Esophagus squamous epithelium (tissue), 5 donors: ENCODE measurements at regions not wholly inside any gene's neighbourhood (a gene's known extent, or its start where the extent isn't known, plus 50 kb on each side); places are given as distances from the start of the nearest gene placed in this dataset.

ENCODE experiments used
- DNase-seq: peaks from one replicate; lab custom pipeline; 2025; lab: John Stamatoyannopoulos, UW
- H3K27ac ChIP-seq, 4 donors: fragments of 200-600 bp; sonication (generic); one replicate each; pipeline ENCODE4 v1.5.1; 2016 to 2019; ENCODE audit warnings: mild to moderate bottlenecking in 1 of 4
- H3K27me3 ChIP-seq, 4 donors: fragments of 200-600 bp; sonication (generic); 1 replicate in 3 of 4; 2 replicates in 1 of 4; pipeline versions ENCODE4 v1.5.1 to v1.6.0; 2017 to 2021; ENCODE audit warnings: antibody characterized with exemption in 1 of 4
- H3K36me3 ChIP-seq, 3 donors: fragments of 200-600 bp; sonication (generic); one replicate each; pipeline ENCODE4 v1.5.1; 2016 to 2019
- H3K4me1 ChIP-seq, 3 donors: fragments of 200-600 bp; sonication (generic); one replicate each; pipeline ENCODE4 v1.5.1; 2017 to 2019
- H3K4me3 ChIP-seq, 4 donors: fragments of 200-600 bp; sonication (generic); 1 replicate in 3 of 4; 2 replicates in 1 of 4; pipeline ENCODE4 v1.5.1; 2016 to 2019; ENCODE audit warnings: mild to moderate bottlenecking in 2 of 4, moderate library complexity in 1 of 4
- H3K9me3 ChIP-seq, 3 donors: fragments of 200-600 bp; sonication (generic); one replicate each; pipeline ENCODE4 v1.5.1; 2016 to 2019
- POLR2A ChIP-seq, 4 donors: fragments of 450-650 bp; IDR thresholded peaks; one replicate each; pipeline ENCODE4 v1.6.1; 2017; ENCODE audit warnings: antibody characterized with exemption in 4 of 4, mild to moderate bottlenecking in 4 of 4, moderate library complexity in 3 of 4
- WGBS, 2 donors: methylation state at CpG; one replicate each; pipeline ENCODE4 v1.1.5; 2018; 5-methylcytosine and 5-hydroxymethylcytosine counted together
- intact Hi-C: fragments of 100-400 bp; cut with DNase I; formaldehyde crosslinking; loops from one replicate; pipeline ENCODE4 v1.15.0; 2022
- TF ChIP-seq, protein P1 (sequence below), 6 experiments: fragments of 450-650 bp in 4 of 6; fragments of 200-600 bp in 2 of 6; sonication (generic) in 2 of 6; IDR thresholded peaks; one replicate each; pipeline ENCODE4 v1.5.1; 2016 to 2019; ENCODE audit warnings: antibody characterized with exemption in 6 of 6, mild to moderate bottlenecking in 4 of 6, moderate library complexity in 4 of 6
- donor health status: DM: yes; HTN: yes; CAD: no.

DNA sequence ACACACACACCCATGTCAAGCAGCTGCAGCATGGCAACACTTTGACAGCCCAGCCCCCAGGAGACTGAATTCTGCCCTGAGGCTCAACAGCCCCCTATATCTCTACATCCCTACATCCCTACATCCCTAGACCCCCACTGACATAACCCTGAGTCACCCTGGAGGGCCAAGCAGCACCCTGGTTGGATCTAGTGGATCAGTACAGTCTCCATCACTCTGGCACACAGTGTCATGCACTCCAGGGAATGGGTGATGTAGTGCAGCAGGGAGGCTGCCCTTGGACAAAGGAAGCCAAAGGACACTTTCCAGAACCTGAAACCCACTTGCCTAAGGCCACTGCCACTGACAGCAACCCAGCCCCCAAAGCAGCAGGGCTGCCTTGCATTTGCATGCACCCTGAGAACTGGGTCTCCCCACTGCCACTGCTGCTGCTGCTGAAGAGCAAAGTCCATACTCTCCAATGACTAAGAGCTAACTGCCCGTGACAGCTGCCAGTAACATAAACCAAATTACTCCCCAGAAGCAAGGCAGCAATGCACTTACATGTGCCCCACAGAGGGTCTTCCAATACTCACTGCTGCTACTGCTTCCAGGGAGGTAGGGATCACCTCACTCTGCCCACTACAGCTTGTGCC is 681.6 kb upstream of the KLHL29 start:
- TF ChIP-seq POLR2A (IDR thresholded peaks at IDR 0.05) = no peak
- TF ChIP-seq, protein P1, sequence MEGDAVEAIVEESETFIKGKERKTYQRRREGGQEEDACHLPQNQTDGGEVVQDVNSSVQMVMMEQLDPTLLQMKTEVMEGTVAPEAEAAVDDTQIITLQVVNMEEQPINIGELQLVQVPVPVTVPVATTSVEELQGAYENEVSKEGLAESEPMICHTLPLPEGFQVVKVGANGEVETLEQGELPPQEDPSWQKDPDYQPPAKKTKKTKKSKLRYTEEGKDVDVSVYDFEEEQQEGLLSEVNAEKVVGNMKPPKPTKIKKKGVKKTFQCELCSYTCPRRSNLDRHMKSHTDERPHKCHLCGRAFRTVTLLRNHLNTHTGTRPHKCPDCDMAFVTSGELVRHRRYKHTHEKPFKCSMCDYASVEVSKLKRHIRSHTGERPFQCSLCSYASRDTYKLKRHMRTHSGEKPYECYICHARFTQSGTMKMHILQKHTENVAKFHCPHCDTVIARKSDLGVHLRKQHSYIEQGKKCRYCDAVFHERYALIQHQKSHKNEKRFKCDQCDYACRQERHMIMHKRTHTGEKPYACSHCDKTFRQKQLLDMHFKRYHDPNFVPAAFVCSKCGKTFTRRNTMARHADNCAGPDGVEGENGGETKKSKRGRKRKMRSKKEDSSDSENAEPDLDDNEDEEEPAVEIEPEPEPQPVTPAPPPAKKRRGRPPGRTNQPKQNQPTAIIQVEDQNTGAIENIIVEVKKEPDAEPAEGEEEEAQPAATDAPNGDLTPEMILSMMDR (IDR thresholded peaks at IDR 0.05) = no peak
- DNase-seq = no peak
- no peak overlapping the region for H3K27ac ChIP-seq
- no peaks in the 10 kb centered on the region for H3K36me3 ChIP-seq
- no peaks in the 10 kb centered on the region for H3K27me3 ChIP-seq
- 67% methylated on average over 1 of the region's 1 CpG; no CpG with 5 or more reads in 1 of the 2 donors for WGBS, 2 donors
- H3K9me3 ChIP-seq = no peaks in the 10 kb centered on the region
- intact Hi-C loops = no loop called here
- no peaks in the 10 kb centered on the region for H3K4me1 ChIP-seq
- no peak overlapping the region for H3K4me3 ChIP-seq

DNA sequence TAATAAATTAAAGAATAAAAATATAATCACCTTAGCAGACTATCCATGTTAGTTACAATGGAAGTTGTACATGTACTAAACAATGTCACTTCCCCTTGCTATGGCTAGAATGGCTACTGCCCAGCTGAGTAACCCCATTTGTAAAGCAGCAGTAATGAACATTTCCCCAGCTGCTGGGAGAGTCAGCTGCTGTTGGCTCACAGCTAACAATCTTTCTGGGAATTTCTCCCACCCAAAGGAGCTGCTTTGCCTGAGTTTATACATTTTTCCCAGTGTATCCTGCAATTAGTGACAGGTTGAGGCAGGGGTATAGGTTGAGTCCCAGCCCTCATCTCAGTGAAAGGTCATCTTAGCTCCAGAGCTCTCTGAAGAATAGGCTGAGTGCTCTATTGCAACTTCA is 665.6 kb upstream of the KLHL29 start:
- intact Hi-C loops = no loop called here
- DNase-seq = no peak
- TF ChIP-seq, protein P1 (IDR thresholded peaks at IDR 0.05) = no peak
- TF ChIP-seq POLR2A (IDR thresholded peaks at IDR 0.05) = no peak
- no peak overlapping the region for H3K4me3 ChIP-seq
- H3K27me3 ChIP-seq = no peaks in the 10 kb centered on the region
- H3K9me3 ChIP-seq = no peaks in the 10 kb centered on the region
- H3K27ac ChIP-seq = no peak overlapping the region
- H3K4me1 ChIP-seq = no peaks in the 10 kb centered on the region
- H3K36me3 ChIP-seq = no peaks in the 10 kb centered on the region

DNA sequence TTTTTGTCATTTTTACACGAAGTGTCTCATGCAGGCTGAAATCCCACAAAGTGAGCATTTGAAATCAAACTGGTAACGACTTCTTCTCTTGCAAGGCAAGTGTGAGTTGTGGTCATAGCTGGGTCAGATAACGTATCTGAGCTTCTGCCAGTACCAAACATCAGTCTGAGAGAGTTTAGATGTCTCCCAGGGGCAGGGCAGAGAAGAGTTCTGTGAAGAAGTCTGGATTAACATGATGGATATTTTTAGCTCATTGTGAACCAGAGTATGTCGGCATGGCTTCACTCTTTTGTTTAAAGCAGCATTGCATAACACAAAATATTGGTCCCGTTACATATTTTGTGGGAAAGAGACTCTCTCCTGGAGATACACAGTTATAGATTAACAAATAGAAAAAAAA is 655.5 kb upstream of the KLHL29 start:
- no peak for TF ChIP-seq POLR2A (IDR thresholded peaks at IDR 0.05)
- WGBS, 2 donors = 35 to 45% methylated on average over 5 of the region's 5 CpGs

DNA sequence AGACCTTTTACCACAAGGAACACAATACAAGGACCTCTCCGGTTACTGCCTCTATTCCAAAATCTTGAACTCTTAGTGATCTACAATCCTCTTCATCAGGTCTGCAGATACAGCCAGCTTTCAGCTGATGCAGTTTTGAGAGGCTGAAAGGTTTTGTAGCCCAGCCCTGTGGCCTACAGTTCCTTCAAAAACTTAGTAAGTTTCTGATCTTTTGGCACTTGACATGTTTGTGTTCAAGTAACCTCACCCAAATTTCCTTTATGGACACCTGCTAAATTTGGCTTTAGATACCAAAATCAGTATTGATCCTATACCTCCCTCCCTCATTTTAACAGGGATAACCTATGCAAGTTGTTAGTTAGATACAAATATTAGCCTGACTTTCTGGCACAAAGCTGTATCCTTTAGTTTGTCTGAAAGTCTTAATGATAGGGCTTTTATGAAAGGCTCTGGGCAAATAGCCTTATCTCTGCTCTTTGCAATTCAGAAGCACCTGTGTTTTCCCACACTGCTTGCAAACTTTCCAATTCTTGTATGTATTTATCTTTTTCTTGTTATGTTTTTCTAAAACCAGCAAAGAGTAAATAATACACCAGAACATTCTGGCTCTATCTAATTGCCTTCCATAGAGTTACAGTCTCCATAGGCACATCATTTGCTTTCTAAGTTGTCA is 650.5 kb upstream of the KLHL29 start:
- H3K27me3 ChIP-seq = no peaks in the 10 kb centered on the region
- H3K9me3 ChIP-seq = no peaks in the 10 kb centered on the region
- no peaks in the 10 kb centered on the region for H3K4me1 ChIP-seq
- DNase-seq = no peak
- 44 to 60% methylated on average over 1 of the region's 1 CpG for WGBS, 2 donors
- intact Hi-C loops = no loop called here
- H3K27ac ChIP-seq = no peak overlapping the region
- no peak overlapping the region for H3K4me3 ChIP-seq
- H3K36me3 ChIP-seq = no peaks in the 10 kb centered on the region
- TF ChIP-seq POLR2A (IDR thresholded peaks at IDR 0.05) = no peak
- TF ChIP-seq, protein P1 (IDR thresholded peaks at IDR 0.05) = no peak

More for the DNA sequence above, 655.5 kb upstream of the KLHL29 start:
- Histone ChIP-seq H3K27ac (no peak overlapping the region), H3K27me3 (no peaks in the 10 kb centered on the region), H3K4me3 (no peak overlapping the region), H3K9me3 (no peaks in the 10 kb centered on the region), H3K36me3 (no peaks in the 10 kb centered on the region), H3K4me1 (no peaks in the 10 kb centered on the region)
- intact Hi-C loops = no loop called here
- no peak for DNase-seq

DNA sequence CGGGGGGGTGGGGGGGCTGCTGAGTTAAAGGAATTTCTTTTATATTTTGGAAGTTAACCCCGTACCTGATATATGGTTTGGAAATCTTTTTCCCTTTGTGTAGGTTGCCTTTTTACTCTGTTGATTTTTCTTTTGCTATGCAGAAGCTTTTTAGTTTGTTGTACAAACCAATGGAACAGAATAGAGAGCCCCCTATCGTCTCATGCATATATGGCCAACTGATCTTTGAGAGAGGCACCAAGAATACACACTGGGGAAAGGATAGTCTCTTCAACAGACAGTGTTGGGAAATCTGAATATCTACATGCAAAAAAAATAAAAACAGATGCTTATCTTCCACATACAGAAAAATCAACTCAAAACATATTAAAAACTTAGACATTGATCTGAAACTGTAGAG is 647.8 kb upstream of the KLHL29 start:
- Histone ChIP-seq H3K4me3 (no peak overlapping the region), H3K27me3 (no peaks in the 10 kb centered on the region), H3K36me3 (no peaks in the 10 kb centered on the region), H3K4me1 (no peaks in the 10 kb centered on the region), H3K27ac (no peak overlapping the region), H3K9me3 (no peaks in the 10 kb centered on the region)
- 37 to 50% methylated on average over 3 of the region's 3 CpGs for whole genome bisulfite sequencing, 2 donors
- no peak for DNase-seq
- TF ChIP-seq, protein P1 (IDR thresholded peaks at IDR 0.05) = no peak
- TF ChIP-seq POLR2A (IDR thresholded peaks at IDR 0.05) = no peak
- intact Hi-C loops = no loop called here
